ENCODE measurements at regions not wholly inside any gene's neighbourhood (a gene's known extent, or its start where the extent isn't known, plus 50 kb on each side); places are given as distances from the start of the nearest gene placed in this dataset.

- TF ChIP-seq CTCF (IDR thresholded peaks at IDR 0.05), result no peak
- TF ChIP-seq ZFX (IDR thresholded peaks at IDR 0.05; ENCODE audit: borderline replicate concordance), result no peak
Observed at GRCh38 chr5:145586661-145587307, 248.4 kb downstream of the PRELID2 start.

All from 22Rv1 (cell line).